Mesendoderm (in vitro differentiated cells): ENCODE measurements at regions not wholly inside any gene's neighbourhood (a gene's known extent, or its start where the extent isn't known, plus 50 kb on each side); places are given as distances from the start of the nearest gene placed in this dataset.
A peak's percentile ranks its signal among the peaks of the same experiment; 100 is the strongest.

Source experiments
- DNase-seq: peaks from one replicate; pipeline ENCODE4 v3.0.0; 2013
- H2AK5ac ChIP-seq: 2 replicates; pipeline ENCODE4 v1.6.1; 2013; ENCODE audit warnings: low read length, inconsistent platforms
- H2BK120ac ChIP-seq: 2 replicates; pipeline ENCODE4 v1.6.1; 2013; ENCODE audit warnings: low read depth, mild to moderate bottlenecking, low read length, moderate library complexity, mixed read lengths
- H2BK15ac ChIP-seq: replicated peaks from 2 replicates; pipeline ENCODE4 v1.6.1; 2013; ENCODE audit warnings: low read depth, mild to moderate bottlenecking, moderate library complexity
- H2BK5ac ChIP-seq: 2 replicates; pipeline ENCODE4 v1.6.1; 2013; ENCODE audit warnings: low read length, inconsistent platforms
- H3K18ac ChIP-seq: 2 replicates; pipeline ENCODE4 v1.6.1; 2013; ENCODE audit warnings: mild to moderate bottlenecking, low read length, mixed read lengths
- H3K23ac ChIP-seq: one replicate; pipeline ENCODE4 v1.6.1; 2013; ENCODE audit warnings: low read length
- H3K27ac ChIP-seq: 2 replicates; pipeline ENCODE4 v1.5.1; 2013; ENCODE audit warnings: low read depth, mild to moderate bottlenecking, inconsistent platforms, low read length, moderate library complexity
- H3K27me3 ChIP-seq: 2 replicates; pipeline ENCODE4 v1.6.1; 2013; ENCODE audit warnings: low read length, control low read depth, mild to moderate bottlenecking, inconsistent platforms; ENCODE audit not compliant: insufficient read depth, poor library complexity
- H3K36me3 ChIP-seq: 2 replicates; pipeline ENCODE4 v1.6.1; 2013; ENCODE audit warnings: low read length, inconsistent platforms; ENCODE audit not compliant: control insufficient read depth, insufficient read depth
- H3K4ac ChIP-seq: one replicate; pipeline ENCODE4 v1.6.1; 2013; ENCODE audit warnings: low read depth, mild to moderate bottlenecking, low read length, moderate library complexity
- H3K4me1 ChIP-seq: 2 replicates; pipeline ENCODE4 v1.6.1; 2013; ENCODE audit warnings: low read depth, low read length, inconsistent platforms; ENCODE audit not compliant: control insufficient read depth
- H3K4me2 ChIP-seq: 2 replicates; pipeline ENCODE4 v1.6.1; 2013; ENCODE audit warnings: low read length
- H3K4me3 ChIP-seq: 2 replicates; pipeline ENCODE4 v1.5.1; 2013; ENCODE audit warnings: mild to moderate bottlenecking, low read length
- H3K56ac ChIP-seq: one replicate; pipeline ENCODE4 v1.6.1; 2013; ENCODE audit warnings: low read length
- H3K79me1 ChIP-seq: 2 replicates; pipeline ENCODE4 v1.6.1; 2013; ENCODE audit warnings: low read length, inconsistent platforms
- H3K79me2 ChIP-seq: 2 replicates; pipeline ENCODE4 v1.6.1; 2013; ENCODE audit warnings: mild to moderate bottlenecking, low read length; ENCODE audit not compliant: control insufficient read depth, insufficient read depth
- H3K9ac ChIP-seq: 2 replicates; pipeline ENCODE4 v1.6.1; 2013; ENCODE audit warnings: low read length, inconsistent platforms
- H4K5ac ChIP-seq: one replicate; pipeline ENCODE4 v1.6.1; 2013; ENCODE audit warnings: low read length
- H4K8ac ChIP-seq: one replicate; pipeline ENCODE4 v1.6.1; 2013; ENCODE audit warnings: low read depth, mild to moderate bottlenecking, control low read depth, low read length, moderate library complexity
- WGBS: extraction: QIAGEN DNeasy Blood & Tissue Kit; methylation state at CpG from one replicate; pipeline ENCODE4 v1.1.7; 2013; ENCODE audit warnings: low lambda C conversion rate, missing lambda C conversion rate; ENCODE audit not compliant: insufficient coverage; ENCODE audit errors: extremely low coverage; 5-methylcytosine and 5-hydroxymethylcytosine counted together

GRCh38 chr13:91032104-91032503 is 315.4 kb upstream of the MIR17HG start:
- no peak overlapping the region for H3K4ac ChIP-seq
- no peak overlapping the region for H2BK120ac ChIP-seq
- no peaks in the 10 kb centered on the region for H3K36me3 ChIP-seq
- no CpG with 5 or more reads among the region's 1 CpG for WGBS
- H3K4me3 ChIP-seq: no peak overlapping the region
- no peak overlapping the region for H3K56ac ChIP-seq
- no peak overlapping the region for H2BK5ac ChIP-seq
- no peak for DNase-seq
- H3K9ac ChIP-seq: no peak overlapping the region
- no peak overlapping the region for H3K27ac ChIP-seq
- no peak overlapping the region for H2BK15ac ChIP-seq
- no peaks in the 10 kb centered on the region for H3K4me1 ChIP-seq
- H3K18ac ChIP-seq: no peak overlapping the region
- no peak overlapping the region for H2AK5ac ChIP-seq
- no peaks in the 10 kb centered on the region for H3K27me3 ChIP-seq
- no peak overlapping the region for H4K8ac ChIP-seq
- H3K79me1 ChIP-seq: no peaks in the 10 kb centered on the region
- H3K79me2 ChIP-seq: no peaks in the 10 kb centered on the region
- H3K4me2 ChIP-seq: no peak overlapping the region
- no peak overlapping the region for H3K23ac ChIP-seq
- H4K5ac ChIP-seq: no peak overlapping the region

- WGBS: no CpG with 5 or more reads among the region's 3 CpGs
- H3K9ac ChIP-seq: no peak overlapping the region
- H3K79me2 ChIP-seq: no peaks in the 10 kb centered on the region
Measured at GRCh38 chr13:91036886-91037285, 310.6 kb upstream of the MIR17HG start.

GRCh38 chr13:91042870-91043269 is 304.6 kb upstream of the MIR17HG start:
- Histone ChIP-seq H3K23ac (no peak overlapping the region), H4K8ac (no peak overlapping the region), H3K79me1 (no peaks in the 10 kb centered on the region), H3K27ac (no peak overlapping the region), H3K4ac (no peak overlapping the region), H3K4me1 (no peaks in the 10 kb centered on the region), H2BK120ac (no peak overlapping the region), H3K36me3 (no peaks in the 10 kb centered on the region), H3K9ac (no peak overlapping the region), H3K56ac (no peak overlapping the region), H3K4me3 (no peak overlapping the region), H2BK5ac (no peak overlapping the region), H3K4me2 (no peak overlapping the region), H3K79me2 (no peaks in the 10 kb centered on the region), H3K27me3 (no peaks in the 10 kb centered on the region), H4K5ac (no peak overlapping the region), H2BK15ac (no peak overlapping the region), H3K18ac (no peak overlapping the region), H2AK5ac (no peak overlapping the region)
- no peak for DNase-seq
- no CpG with 5 or more reads among the region's 1 CpG for WGBS

More at GRCh38 chr13:91036886-91037285, 310.6 kb upstream of the MIR17HG start:
- H3K4me2 ChIP-seq: no peak overlapping the region
- no peak overlapping the region for H3K18ac ChIP-seq
- H3K56ac ChIP-seq: no peak overlapping the region
- H2BK5ac ChIP-seq: no peak overlapping the region
- no peak overlapping the region for H2BK15ac ChIP-seq
- H3K4ac ChIP-seq: no peak overlapping the region
- H4K5ac ChIP-seq: no peak overlapping the region
- no peak overlapping the region for H3K23ac ChIP-seq
- H4K8ac ChIP-seq: no peak overlapping the region
- H3K36me3 ChIP-seq: no peaks in the 10 kb centered on the region
- DNase-seq: no peak
- no peak overlapping the region for H3K27ac ChIP-seq
- H2AK5ac ChIP-seq: no peak overlapping the region
- no peaks in the 10 kb centered on the region for H3K4me1 ChIP-seq
- no peak overlapping the region for H2BK120ac ChIP-seq
- H3K4me3 ChIP-seq: no peak overlapping the region
- no peaks in the 10 kb centered on the region for H3K27me3 ChIP-seq
- no peaks in the 10 kb centered on the region for H3K79me1 ChIP-seq

- Histone ChIP-seq H2BK5ac (no peak overlapping the region), H2BK15ac (no peak overlapping the region), H3K4ac (no peak overlapping the region), H4K5ac (no peak overlapping the region), H3K23ac (no peak overlapping the region), H3K18ac (no peak overlapping the region), H3K56ac (no peak overlapping the region), H3K4me2 (no peak overlapping the region), H3K79me1 (no peaks in the 10 kb centered on the region), H2BK120ac (no peak overlapping the region), H2AK5ac (no peak overlapping the region), H4K8ac (no peak overlapping the region), H3K27ac (no peak overlapping the region), H3K36me3 (no peaks in the 10 kb centered on the region), H3K4me1 (no peaks in the 10 kb centered on the region), H3K9ac (no peak overlapping the region), H3K27me3 (no peaks in the 10 kb centered on the region), H3K79me2 (no peaks in the 10 kb centered on the region), H3K4me3 (no peak overlapping the region)
- peak; percentile 56 for DNase-seq
- WGBS: no CpG with 5 or more reads among the region's 5 CpGs
Measured at GRCh38 chr13:91045351-91046034, 302.0 kb upstream of the MIR17HG start.

- Histone ChIP-seq H3K36me3 (no peaks in the 10 kb centered on the region), H3K79me2 (no peaks in the 10 kb centered on the region), H3K4me1 (no peaks in the 10 kb centered on the region), H3K9ac (no peak overlapping the region), H3K27ac (no peak overlapping the region), H3K18ac (no peak overlapping the region), H2AK5ac (no peak overlapping the region), H3K4me2 (no peak overlapping the region), H3K56ac (no peak overlapping the region), H3K4me3 (no peak overlapping the region), H4K5ac (no peak overlapping the region), H4K8ac (no peak overlapping the region), H3K4ac (no peak overlapping the region), H2BK15ac (no peak overlapping the region), H2BK5ac (no peak overlapping the region), H3K27me3 (no peaks in the 10 kb centered on the region), H2BK120ac (no peak overlapping the region), H3K79me1 (no peaks in the 10 kb centered on the region), H3K23ac (no peak overlapping the region)
- WGBS: no CpG with 5 or more reads among the region's 4 CpGs
- peak; percentile 43 for DNase-seq
Measured at GRCh38 chr13:91046715-91047327, 300.7 kb upstream of the MIR17HG start.

GRCh38 chr13:91050970-91051369 is 296.5 kb upstream of the MIR17HG start:
- WGBS: no CpG with 5 or more reads among the region's 2 CpGs
- no peak overlapping the region for H4K5ac ChIP-seq

More at GRCh38 chr13:91050970-91051369, 296.5 kb upstream of the MIR17HG start:
- Histone ChIP-seq H3K9ac (no peak overlapping the region), H3K4ac (no peak overlapping the region), H2BK120ac (no peak overlapping the region), H3K27ac (no peak overlapping the region), H3K4me1 (no peaks in the 10 kb centered on the region), H2BK5ac (no peak overlapping the region), H3K79me2 (no peaks in the 10 kb centered on the region), H3K23ac (no peak overlapping the region), H3K36me3 (no peaks in the 10 kb centered on the region), H3K18ac (no peak overlapping the region), H2AK5ac (no peak overlapping the region), H3K79me1 (no peaks in the 10 kb centered on the region), H3K27me3 (no peaks in the 10 kb centered on the region), H4K8ac (no peak overlapping the region), H3K4me3 (no peak overlapping the region), H3K4me2 (no peak overlapping the region), H3K56ac (no peak overlapping the region), H2BK15ac (no peak overlapping the region)
- no peak for DNase-seq
